Renal cortex interstitium (tissue), 11 donors: ENCODE measurements at regions not wholly inside any gene's neighbourhood (a gene's known extent, or its start where the extent isn't known, plus 50 kb on each side); places are given as distances from the start of the nearest gene placed in this dataset.
A peak's percentile ranks its signal among the peaks of the same experiment; 100 is the strongest.

ENCODE experiments used
- DNase-seq, 11 donors: peaks; one replicate each; pipeline ENCODE4 v3.0.0-alpha.2; 2013; ENCODE audit warnings: low read depth in 9 of 11, low spot score in 4 of 11; ENCODE audit errors: extremely low read depth in 1 of 11

DNA sequence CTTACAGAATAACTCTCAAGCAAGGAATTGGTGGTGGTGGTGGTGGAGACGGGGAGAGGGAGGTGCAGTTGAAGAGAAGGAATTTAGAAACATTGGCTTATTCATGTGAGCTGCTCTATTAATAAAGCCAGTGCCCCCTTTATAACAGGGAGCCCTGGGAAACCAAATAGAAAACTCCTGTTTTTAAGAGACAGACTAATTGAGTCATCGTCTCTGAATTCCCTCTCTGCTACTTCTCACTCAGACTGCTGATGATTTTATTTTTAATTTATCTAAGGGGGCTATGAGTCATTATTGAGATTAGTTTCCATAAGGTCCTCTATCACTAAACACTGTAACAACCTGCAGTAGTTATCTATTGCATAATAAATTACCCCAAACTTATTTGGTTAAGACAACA lies 145.9 kb upstream of the GALNT15 start:
- DNase-seq: no peak

GRCh38 chr3:16030342-16030741 lies 144.1 kb upstream of the GALNT15 start:
- DNase-seq: no peak

DNA sequence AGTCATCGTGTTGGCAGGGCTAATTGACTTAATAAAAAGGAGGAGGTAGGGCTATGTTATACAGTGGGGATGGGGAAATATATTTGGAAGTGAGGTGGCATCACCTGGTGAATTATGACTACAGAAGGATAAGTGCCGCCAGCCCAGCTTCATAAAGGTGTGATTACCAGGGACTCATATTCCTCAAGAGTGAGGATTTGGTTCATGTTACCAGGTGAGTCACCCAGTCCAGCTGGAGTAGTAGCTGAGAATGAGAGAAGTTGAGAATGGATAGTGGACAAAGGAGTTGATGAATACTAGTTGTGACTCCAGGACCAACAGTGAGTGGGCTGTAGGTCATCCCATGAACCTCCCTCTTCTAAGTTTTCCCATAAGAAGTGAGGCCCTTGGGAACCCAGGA lies 143.0 kb upstream of the GALNT15 start:
- DNase-seq: no peak

GRCh38 chr3:16033889-16034687 lies 140.4 kb upstream of the GALNT15 start:
- no peak for DNase-seq

DNA sequence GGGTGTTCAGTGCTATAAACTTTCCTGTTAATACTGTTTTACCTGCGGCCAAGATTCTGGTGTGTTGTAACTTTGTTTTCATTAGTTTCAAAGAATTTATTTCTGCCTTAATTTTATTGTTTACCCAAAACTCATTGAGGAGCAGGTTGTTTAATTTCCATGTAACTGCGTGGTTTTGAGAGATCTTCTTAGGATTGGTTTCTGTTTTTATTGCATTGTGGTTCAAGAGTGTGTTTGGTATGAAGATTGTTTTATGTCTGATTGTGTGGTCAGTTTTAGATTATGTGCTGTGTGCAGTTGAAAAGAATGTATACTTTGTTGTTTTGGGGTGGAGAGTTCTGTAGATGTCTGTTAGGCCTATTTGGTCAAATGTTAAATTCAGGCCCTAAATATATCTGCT lies 133.5 kb upstream of the GALNT15 start:
- DNase-seq: no peak

GRCh38 chr3:16048435-16049318 lies 125.8 kb upstream of the GALNT15 start:
- peak in 1 of 11 donors; percentile 50 for DNase-seq

GRCh38 chr3:16050641-16051467 lies 123.6 kb upstream of the GALNT15 start:
- no peak for DNase-seq

GRCh38 chr3:16051691-16052090 lies 122.8 kb upstream of the GALNT15 start:
- no peak for DNase-seq

DNA sequence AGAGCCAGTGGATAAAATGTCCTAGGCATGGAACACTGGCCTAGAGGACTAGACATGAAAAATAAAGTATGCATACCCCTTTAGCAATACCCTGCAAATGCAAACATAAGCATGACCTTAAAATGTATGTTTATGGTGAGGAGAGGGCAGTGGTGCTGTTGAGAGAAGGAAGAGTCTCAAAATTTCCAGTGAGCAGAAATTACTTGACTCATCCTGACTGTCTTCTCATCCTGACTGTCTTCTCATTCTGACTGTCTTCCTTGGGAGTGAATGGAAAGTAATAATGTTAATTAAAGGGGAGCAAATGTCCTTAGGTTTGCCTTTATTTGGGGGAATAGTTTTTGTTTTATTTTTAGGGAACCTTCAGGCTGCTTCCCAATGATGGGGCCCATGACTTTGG lies 121.5 kb upstream of the GALNT15 start:
- DNase-seq: no peak

DNA sequence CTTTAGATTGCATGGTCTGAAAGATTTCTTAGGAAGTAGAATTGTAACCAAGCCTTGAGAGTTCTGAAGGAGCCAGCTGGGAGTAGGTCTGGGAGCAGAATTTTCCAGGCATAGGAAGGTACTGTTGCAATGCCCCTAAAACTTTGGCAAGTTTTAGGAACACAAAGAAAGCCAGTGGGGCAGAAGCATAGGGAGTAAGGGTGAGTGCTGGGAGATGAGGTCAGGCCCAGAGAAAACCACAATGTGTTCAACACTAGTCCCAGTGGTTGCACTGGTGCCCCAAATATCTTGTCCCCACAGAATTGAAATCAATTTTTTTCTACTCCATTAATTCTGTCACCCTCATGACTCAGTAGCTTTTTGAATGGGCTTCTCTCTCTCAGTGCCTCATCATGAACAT lies 120.7 kb upstream of the GALNT15 start:
- no peak for DNase-seq

DNA sequence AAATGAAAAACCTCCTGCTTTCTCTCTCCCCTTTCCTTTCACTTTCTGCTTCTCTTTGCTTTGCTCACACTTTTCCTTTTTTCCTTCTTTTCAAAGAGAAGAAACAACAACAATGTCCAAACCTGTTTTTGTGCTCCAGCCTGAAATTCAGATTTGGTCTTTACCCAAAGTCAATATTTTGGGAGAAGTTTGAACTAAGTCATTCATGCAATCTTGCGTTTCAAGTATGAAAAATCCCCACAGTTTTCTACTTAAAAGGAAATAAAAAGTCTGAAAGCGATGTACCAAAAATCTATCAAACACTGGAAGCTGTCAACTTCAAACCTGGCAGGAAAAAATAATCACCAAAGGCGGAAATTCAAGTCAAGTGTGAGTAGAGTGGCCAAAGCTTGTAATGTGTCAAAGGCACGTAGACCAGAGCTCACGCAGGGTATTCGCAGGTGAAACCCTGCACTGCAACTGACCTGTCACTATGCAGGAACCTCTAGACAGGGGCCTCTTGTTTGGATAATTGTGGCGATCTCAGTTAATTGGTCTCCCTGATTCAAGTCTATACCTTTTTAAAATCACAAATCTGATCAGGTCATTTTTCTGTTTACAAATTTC lies 118.8 kb upstream of the GALNT15 start:
- DNase-seq: no peak

- DNase-seq: no peak
Measured at GRCh38 chr3:16056217-16056616, 118.3 kb upstream of the GALNT15 start.

GRCh38 chr3:16058521-16058920 lies 116.0 kb upstream of the GALNT15 start:
- no peak for DNase-seq

GRCh38 chr3:16059081-16059537 lies 115.4 kb upstream of the GALNT15 start:
- no peak for DNase-seq

DNA sequence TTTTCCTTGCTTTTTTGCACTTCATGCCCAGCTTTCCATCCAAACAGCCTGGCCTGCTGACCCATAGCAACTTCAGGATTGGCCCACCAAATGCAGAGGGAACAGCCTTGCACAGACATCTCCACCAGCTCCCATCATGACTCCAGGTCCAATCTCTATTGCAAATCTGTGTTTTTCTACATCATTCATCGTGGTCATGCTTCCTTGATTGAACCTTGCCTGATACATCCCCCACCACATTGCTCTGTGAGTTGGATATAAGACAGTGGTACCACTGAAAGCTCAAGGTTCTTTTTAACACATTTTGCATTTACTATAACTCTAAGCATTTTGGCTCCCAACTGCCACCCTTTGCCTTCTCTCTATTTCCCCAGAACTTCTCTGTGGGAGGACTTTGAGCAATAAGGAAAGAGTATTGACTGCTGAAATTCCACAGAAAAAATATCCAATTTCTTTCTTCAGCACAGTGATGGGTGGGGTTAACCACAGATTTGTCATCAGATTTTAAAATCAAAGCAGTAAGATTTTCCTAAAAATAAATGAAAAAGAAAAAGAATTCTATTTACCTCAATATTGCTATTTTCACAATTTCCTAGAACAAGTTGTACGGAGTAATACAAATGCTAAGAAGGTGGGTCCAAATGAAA lies 114.6 kb upstream of the GALNT15 start:
- DNase-seq: no peak

DNA sequence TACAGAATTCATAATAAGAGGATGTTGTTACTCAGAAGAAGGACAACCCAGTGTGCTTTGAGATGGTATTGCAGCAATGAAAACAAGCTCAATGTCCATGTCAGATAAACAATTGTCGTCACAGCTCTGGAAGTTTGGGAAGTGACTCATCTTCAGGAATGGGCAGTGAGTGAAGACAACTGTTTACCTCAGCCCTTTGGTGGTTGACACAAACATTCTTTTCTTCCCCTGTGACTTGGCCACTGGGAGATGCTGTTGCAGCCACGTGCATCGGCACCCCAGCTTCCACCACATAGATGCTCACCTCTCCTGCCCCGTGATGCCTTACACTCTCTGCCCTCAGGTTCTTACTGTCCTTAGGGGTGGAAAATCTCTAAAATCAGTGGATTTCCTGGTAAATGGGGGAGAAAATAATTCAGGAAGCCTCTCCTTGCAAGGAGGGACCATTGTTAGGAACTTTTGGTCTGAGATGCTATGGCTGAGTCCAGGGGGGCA lies 114.1 kb upstream of the GALNT15 start:
- peak in 1 of 11 donors; percentile 33 for DNase-seq

DNA sequence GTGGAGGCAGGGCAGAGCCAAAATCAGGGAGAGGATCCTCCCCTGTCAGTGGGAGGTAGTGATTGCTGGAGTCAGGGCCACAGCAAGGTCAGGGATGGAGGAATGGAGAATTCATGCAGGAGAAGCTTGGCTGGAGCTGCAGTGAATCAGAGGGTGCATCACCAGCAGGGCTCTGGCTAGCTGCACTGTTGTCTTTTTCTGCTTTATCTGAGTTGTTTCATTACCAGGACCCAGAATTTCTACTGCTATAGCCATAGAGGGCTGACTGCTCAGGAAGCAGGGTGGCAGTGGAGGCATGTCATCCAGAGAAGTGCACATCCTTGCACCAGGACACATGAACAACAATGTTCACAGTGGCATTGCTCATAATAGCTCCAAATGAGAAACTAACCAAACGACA lies 113.5 kb upstream of the GALNT15 start:
- no peak for DNase-seq

GRCh38 chr3:16061491-16061890 lies 113.0 kb upstream of the GALNT15 start:
- DNase-seq: no peak
